ENCODE measurements at regions not wholly inside any gene's neighbourhood (a gene's known extent, or its start where the extent isn't known, plus 50 kb on each side); places are given as distances from the start of the nearest gene placed in this dataset.
"Not testable (repeated sequence)": the region's sequence is repeated elsewhere in the genome, so short reads cannot be mapped to it uniquely, and the experiment has no call there.

DNA sequence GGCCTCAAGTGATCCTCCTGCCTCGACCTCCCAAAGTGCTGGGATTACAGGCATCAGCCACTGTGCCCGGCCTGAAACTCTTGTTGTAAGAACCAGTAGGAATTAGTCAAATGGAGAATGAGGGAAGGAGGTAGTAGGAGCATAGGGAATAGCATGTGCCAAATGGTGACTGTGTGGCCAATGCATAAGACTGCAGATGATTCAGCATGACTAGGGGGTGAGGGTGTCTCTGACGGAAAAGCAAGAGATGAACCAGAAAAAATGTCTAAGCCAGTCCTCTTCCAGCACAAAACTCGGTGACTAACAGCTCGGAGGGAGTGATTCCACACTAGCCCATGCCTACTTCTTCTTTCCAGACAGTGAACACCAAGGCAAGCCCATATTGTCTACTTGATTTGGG is 58.2 kb upstream of the DUSP21 start:
- no peak for DNase-seq

DNA sequence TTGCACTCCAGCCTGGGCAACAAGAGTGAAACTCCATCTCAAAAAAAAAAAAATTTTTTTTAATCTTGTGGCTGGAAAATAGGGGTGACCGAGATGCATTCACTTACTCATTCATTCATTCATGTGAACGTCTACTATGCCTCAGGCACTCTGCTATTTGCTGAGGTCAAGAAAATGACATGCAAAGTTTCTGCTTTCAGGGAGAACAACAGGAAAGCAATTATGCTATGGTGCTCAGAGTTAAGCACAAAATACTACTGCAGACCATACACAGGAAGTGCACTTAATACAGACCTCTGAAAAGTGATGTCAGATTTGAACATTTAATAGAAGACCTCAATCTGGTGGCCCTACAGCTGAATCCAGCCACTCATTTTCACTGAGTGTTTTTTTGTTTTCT is 59.6 kb upstream of the DUSP21 start:
- DNase-seq: no peak

DNA sequence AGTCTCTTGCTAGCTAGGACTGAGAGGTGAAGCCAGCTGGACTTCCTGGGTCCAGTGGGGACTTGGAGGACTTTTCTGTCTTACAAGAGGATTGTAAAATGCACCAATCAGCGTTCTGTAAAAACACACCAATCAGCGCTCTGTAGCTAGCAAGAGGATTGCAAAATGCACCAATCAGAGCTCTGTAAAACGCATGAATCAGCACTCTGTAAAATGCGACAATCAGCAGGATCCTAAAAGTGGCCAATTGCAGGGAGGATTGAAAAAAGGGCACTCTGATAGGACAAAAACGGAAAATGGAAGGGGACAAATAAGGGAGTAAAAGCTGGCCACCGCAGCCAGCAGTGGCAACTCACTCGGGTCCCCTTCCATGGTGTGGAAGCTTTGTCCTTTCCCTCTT is 65.6 kb upstream of the DUSP21 start:
- DNase-seq: no peak

DNA sequence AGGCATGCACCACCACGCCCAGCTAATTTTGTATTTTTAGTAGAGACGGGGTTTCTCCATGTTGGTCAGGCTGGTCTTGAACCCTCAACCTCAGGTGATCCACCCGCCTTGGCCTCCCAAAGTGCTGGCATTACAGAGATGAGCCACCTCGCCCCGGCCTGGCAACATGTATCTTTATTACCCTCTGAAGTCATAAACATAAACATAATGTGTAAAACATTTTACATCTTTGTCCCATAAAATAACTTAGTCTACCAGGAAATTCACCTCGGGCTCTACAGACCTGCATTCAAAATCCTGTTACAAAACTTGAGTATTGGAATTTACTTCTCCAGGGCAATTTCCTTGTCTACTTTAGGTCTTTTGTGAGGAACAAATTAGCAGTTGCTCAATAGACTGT is 68.1 kb upstream of the DUSP21 start:
- DNase-seq: no peak

DNA sequence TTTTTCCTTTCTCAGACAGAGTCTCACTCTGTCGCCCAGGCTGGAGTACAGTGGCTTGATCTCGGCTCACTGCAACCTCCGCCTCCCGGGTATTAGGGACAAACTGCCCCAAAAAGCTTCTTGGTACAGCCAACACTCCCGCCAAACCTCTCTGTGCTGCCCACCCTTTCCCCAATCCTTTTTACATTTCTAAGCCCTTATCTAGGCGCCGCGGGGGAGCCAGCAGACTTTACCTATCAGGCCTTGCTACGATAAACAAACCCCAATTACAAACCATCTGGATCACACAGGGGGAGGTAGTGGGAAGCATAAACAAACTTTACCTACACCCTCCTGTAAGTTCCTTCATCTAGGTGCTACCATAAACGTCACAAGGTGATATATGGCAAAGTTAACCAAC is 69.8 kb upstream of the DUSP21 start:
- not testable (repeated sequence) for DNase-seq

DNA sequence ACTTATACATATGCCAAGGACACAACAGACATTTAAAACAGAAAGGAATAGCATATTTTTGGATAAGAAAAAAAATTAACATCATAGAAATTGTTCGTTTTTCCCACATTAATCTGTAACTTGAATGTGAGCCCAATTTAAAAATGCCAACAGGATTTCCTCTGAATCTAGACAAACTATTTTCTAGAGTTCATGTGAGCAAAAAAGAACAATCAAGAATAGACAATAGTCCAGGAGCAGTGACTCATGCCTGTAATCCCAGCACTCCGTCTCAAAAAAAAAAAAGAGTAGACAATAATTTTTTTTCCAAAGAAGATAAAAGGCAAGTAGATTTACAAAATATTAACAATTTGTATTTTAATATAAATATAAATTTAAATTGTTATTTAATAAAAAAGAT is 73.7 kb upstream of the DUSP21 start:
- no peak for DNase-seq

DNA sequence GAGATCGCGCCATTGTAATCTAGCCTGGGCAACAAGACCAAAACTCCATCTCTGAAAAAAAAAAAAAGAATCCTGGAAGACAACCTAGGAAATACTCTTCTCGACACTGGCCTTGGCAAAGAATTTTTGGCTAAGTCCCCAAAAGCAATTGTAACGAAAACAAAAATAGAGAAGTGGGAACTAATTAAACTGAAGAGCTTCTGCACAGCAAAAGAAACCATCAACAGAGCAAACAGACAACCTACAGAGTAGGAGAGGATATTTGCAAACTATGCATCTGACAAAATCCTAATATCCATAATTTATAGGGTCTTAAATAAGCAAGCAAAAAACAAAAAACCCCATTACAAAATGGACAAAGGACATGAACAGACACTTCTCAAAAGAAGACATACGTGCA is 76.5 kb upstream of the DUSP21 start:
- no peak for DNase-seq

DNA sequence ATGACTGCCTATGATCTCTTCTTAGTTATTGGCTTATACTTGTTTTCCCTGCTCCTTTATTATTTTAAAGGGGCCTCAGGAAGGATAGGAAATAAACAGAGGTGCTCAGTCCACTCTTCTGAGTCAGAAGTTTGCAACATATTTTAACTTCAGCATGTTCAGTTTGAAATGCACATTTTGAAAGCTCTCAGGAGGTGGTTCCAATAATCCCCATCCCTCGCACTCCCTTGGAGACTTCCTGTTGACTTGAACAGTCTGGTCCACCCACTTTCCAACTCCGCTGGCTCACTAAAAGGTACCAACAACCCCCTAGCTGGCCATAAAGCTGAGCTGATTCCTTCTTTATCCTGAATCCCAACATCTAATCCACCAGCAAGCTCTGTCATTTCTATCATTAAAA is 78.3 kb upstream of the DUSP21 start:
- no peak for DNase-seq

DNA sequence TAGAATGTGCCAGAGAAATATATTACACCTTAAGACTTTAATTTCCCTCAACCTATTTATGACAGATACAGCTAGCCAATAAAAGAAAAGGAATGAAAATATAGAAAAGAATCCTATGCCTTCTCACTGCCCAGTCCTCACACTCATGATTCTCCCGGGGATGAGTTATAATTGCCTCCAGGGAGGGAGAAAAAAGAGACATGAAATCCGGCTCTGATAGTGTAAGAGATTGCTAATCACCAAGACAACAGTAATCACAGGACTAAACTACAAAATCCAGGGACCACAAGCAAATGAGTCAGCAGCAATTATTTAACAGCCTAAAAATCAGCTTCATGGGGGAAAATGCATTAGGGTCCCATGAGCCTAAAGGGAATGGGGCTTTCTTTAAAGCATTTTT is 95.9 kb upstream of the DUSP21 start:
- peak; percentile 34 for DNase-seq

DNA sequence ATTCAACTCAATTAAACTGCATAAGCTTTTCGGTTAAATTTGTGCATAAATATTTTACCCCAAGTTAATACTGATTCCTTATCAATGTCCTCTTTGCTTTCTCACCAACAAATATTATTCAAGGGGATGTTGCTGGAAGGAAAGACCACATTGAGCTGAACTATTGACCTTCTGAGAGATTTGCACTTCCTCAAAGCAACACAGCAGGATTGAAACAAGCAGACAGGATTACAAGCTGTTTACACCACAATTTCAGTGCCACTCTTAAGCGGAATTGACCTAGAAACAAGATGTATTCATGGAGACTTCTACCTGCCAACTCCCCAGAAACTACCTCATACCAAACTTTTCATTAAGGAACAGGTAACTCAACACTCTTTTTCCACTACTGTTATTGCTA is 96.5 kb upstream of the DUSP21 start:
- DNase-seq: peak; percentile 34

DNA sequence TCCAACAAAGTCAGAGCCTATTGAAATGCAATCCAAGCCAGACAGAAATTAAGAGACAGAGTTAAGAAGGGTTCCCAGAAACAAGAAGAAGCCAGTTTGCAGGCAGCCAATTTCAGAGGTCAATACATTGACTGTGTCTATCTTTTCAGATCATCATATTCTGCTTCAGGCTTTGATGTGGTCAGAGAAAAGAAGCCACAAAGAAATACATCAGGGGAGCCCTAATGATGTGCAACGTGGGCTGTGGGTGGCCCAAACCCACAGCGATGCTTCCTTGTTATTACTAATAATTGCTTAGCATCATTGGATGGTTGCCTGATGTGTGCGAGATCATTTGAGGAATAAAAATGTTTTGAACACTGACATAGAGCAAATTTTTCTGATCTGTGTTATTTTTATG is 99.0 kb upstream of the DUSP21 start:
- no peak for DNase-seq

DNA sequence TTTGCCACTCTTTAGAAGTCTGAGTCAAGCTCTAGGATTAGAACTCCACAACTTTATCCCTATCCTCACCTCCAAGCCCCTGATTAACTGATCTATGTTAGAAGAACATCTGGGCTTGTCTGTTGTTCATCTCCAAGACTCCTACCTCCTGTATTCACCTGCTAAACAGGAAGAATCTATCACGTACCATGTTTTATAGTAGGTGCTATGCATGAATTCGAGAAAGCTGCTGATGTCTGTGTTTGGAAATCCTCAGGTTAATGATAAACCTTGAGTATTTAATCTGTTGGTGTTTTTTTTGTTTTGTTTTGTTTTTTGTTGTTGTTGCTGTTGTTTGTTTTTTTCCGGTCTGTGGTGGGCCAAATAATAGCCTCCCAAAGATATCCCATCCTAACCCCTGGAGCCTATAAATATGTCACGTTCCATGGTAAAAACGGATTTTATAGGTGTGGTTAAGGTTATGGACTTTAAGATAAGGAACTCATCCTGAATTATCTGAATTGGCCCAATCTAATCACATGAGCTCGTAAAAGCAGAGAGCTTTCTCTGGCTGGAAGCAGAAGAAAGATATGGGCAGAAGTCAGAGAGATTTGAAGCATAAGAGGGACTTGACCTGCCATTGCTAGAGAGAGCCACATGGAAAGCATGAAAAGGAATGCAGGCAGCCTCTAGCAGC is 101.2 kb upstream of the DUSP21 start:
- peak; percentile 4 for DNase-seq

DNA sequence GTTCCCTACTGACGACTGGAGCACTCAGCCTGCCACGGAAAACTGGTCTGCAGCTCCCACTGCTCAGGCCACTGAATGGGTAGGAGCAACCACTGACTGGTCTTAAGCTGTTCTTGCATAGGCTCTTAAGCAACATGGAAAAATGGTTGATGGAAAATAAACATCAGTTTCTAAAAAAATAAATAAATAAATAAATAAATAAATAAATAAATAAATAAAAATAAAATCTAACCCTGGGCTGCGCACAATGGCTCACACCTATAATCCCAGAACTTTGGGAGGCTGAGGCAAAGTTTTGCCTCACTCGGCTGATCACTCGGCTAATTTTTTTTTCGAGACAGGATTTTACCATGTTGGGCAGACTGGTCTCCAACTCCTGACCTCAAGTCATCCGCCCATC is 102.0 kb upstream of the DUSP21 start:
- DNase-seq: not testable (repeated sequence)

DNA sequence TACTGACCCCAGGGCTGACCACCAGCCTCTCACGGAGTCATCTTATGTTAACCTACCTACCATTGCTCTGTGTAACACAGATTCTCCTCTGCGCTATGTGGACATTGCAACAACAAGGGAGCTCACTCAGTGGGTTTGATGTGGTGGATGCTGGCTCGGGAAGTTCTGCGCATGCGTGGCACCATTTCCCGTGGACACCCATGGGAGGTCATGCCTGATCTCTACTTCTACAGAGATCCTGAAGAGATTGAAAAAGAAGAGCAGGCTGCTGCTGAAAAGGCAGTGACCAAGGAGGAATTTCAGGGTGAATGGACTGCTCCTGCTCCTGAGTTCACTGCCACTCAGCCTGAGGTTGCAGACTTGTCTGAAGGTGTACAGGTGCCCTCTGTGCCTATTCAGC is 102.4 kb upstream of the DUSP21 start:
- DNase-seq: not testable (repeated sequence)

DNA sequence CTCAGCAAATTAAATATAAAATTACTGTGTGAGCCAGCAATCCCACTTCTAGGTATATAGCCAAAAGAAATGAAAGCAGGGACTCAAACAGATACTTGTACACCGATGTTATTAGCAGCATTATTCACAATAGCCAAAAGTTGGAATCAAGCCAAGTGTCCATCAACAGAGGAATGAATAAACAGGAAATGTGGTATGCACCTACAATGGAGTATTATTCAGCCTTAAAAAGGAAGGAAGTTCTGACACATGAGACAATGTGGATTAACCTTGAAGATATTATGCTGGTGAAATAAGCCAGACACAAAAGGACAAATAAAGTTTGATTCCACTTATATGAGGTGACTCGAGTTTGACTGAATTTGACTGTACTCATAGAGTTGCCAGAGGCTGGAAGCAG is 108.3 kb upstream of the DUSP21 start:
- no peak for DNase-seq

DNA sequence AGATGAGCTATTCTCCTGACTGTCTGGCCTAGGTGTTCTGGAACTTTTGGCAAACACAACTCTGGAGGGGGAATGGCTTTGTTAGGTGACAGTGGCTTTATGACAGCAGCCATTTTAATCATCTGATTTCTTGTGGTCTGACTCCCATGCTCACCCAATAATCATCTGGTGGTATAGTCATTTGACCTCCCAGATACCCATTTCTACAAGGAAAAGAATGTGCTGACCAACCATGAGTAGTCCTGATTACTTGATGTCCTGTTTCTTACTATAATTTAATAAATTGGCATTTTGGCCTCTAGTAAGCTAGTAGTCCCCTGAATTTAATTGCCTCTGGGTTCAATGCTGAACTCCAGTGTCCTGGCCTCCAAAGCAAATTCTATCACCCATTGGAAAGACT is 109.9 kb upstream of the DUSP21 start:
- no peak for DNase-seq

DNA sequence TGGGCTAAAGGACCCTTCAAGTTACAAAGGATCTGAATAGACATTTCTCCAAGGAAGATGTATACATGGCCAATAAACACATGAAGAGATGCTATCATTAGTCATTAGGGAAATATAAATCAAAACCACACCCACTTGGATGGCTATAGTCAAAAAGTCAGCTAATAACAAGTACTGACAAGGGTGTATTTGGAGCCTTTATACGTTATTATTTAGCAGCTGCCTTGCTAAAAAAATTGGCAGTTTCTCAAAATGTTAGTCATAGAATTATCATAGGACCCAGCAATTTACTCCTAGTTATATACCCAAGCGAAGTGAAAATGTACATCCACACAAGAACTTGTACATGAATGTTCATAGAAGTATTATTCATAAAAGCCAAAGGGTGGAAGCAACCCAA is 112.7 kb upstream of the DUSP21 start:
- DNase-seq: no peak

DNA sequence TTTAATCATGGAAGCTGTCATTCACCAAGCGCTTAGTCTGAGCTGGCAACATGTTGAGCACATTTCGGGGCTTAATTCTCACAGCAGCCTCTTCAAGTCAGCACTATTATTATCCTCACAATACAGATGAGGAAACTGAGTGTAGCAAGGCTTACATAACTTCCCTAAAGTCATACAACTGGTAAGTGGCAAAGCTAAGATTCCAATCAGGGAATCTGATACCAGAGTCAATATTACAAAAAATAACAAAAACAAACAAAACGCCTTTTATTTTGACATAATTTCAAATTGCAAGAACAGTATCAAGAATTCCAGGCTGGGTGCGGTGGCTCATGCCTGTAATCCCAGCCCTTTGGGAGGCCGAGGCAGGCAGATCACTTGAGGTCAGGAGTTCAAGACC is 120.4 kb upstream of the DUSP21 start:
- DNase-seq: no peak

DNA sequence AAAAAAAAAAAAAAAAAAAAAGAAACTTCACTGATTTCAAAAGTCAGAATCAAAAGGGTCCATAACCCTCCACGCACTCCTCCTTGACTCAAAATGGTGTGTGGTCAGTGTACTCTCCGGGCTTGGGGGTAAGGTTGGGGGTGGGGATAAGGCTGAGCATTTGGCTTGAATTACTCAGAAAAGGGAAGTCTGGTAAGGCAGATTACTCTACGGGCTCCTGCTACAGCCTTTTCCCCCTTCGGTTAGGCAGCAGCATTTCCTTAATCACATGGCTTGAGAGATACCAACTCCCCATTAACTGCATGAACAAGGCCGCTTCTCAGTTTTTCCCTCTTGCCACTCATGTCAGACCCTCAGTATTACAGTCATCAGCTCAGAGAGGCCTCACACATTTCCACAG is 135.4 kb upstream of the DUSP21 start:
- peak; percentile 91 for DNase-seq

DNA sequence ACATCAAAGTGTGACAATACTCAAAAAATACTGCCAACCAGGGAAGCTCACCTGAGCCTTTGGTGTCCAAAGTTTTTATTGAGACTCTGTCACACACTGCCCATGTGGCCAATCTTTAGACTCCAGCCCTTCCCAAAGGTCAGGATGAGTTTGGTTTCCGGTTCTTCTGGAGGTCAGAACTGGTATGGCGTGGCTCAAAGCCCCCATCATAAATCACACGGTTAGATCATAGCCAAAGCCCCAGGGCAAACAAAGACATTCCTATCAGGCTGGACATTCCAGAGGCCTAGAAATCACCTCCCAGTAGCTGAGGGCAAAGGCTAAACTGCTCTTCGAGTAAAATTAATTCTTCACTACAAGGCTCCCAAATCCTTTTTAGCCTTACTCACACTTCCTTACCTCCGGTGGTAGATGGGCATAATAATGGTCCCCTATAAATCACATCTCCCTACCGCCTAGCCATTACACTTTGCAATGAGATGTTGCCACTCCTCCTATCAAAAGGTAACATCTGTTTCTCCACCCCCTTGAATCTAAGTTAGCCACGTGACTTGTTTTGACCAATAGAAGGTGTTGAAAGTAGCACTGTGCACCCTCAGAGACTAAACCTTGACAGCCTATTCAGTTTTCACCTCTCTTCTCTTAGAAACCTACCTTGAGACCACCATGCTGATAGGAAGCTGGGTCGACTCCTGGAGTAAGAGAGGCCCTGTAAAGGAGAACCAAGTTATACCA is 137.8 kb upstream of the DUSP21 start:
- no peak for DNase-seq

DNA sequence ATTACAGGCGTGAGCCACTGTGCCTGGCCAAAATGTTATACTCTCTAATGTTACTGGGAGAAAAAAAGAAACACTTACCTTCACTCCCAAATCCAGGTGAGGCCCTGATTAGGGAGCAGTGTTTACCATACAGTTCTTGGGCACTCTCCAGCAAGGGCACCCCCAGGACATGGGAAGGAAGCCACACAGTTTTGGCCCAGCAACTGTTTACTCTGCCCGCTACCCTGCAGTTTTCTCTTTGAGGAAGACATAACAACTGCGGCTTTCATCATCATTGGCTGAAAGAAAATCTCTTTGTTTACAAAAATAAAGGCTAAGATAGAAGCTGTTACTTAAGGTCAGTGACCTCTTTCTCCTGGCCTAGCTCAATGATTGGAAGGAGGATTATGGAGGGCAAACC is 145.5 kb upstream of the DUSP21 start:
- no peak for DNase-seq

DNA sequence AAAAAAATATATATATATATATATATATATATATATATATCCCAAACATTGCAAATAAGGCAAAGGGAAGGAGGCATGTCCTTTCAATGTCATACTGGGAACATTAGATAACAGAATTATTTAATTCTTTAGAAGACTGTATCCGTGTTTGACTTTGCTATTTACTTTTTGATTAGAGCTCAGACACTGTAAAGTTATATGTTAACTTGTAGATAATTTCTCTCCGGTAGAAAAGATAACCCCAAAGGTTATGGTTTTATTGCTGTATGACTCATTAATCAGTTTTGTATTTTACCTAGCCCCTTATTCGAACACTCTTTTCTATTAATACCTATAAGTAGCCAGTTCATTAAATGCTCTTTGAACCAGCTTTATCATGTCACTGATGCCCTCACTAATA is 150.6 kb upstream of the DUSP21 start:
- DNase-seq: no peak

DNA sequence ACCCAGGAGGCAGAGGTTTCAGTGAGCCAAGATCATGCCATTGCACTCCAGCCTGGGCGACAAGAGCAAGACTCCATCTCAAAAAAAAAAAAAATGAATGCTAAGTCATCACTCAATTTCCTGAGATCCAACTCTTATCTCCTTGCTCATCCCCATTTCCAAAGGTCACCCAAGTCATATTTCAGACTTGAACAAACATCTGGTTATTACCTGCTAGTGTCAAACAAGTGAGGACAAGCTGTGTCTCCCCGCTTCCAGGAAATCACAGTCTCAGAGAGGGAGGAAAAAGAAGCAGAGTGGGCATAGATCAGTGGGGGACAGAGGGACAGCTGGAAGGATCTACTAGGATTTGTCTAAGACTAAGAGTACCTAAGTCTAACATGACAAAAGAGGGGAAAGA is 147.5 kb upstream of the FUNDC1 start:
- DNase-seq: no peak

DNA sequence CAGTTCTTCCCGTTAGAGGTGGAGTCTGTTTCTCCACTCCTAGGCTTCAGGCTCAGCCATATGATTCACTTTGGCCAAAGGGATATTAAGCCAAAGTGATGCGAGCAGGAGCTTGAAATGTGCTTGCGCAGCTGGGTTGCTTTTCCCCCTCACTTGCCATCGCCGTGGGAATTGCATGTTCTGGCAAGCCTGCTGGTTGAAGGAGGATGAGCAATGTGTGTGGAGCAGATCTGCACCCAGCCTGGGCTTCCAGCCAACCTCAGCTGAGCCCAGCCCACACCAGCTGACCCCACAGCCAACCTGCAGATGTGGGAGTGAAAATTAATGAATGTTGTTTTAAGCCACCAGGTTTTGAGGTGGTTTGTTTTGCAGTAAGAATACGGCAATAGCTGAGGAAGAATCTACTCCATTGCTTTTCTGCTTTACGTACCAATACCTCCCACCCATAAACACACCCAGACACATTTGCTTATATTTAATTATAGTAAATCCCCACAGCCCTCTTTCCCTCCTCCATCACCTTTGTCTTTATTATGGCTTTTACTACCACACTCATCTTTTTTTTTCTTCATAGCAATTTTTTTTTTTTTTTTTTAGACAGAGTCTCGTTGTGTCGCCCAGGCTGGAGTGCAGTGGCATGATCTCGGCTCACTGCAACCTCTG is 132.8 kb upstream of the FUNDC1 start:
- DNase-seq: peak; percentile 48

DNA sequence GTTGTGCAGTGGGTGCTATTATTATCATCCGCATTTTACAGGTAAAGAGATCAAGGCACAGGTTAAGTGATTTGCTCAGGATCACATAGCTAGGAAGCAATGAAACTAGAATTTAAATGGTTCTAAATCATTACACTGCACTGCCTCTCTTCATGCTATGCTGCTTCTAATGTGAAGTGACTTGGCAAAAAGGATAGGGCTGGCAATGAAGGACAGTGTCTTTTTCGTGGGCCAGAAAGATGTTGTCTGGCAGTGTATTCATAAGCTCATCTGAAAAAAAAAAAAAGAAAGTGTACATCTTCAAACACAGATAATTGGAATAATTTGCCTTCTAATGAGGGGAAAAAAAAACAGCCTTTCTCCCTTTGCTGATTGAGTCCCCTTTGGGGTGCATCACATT is 132.2 kb upstream of the FUNDC1 start:
- DNase-seq: no peak

Data from OCI-M1 (cell line).